Stimulated activated CD4-positive, alpha-beta T cell treated with anti-CD3 and anti-CD28 coated beads, Interleukin-2, amount 100 ng/mL, for 48 hours (primary cell): ENCODE measurements at regions not wholly inside any gene's neighbourhood (a gene's known extent, or its start where the extent isn't known, plus 50 kb on each side); places are given as distances from the start of the nearest gene placed in this dataset.

ENCODE experiments used
- DNase-seq, 2 donors: peaks; one replicate each; pipeline ENCODE4 v3.0.0-alpha.2; 2020

DNA sequence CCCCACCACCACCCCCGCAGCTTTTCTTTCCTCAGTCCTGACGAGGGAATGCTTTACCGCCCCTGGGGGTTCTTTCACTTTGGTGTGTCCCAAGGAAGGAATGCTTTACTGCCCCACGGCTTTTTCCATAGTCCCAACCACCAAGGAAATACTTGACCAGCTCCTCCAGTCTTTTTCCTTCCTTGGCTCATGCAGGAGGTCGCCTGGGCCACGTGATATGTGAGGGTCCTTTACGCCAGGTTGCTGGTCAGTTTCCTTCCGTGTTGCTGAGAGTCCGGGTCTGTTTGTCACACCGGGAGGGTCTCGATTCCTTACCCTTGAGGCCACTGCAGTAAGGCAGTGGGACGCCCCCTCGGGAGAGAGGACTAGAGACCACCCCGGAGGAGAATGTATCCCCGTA, 58.9 kb upstream of the CDH4 start:
- DNase-seq = no peak
